ENCODE measurements at regions not wholly inside any gene's neighbourhood (a gene's known extent, or its start where the extent isn't known, plus 50 kb on each side); places are given as distances from the start of the nearest gene placed in this dataset.
"Not testable (repeated sequence)": the region's sequence is repeated elsewhere in the genome, so short reads cannot be mapped to it uniquely, and the experiment has no call there.

DNA sequence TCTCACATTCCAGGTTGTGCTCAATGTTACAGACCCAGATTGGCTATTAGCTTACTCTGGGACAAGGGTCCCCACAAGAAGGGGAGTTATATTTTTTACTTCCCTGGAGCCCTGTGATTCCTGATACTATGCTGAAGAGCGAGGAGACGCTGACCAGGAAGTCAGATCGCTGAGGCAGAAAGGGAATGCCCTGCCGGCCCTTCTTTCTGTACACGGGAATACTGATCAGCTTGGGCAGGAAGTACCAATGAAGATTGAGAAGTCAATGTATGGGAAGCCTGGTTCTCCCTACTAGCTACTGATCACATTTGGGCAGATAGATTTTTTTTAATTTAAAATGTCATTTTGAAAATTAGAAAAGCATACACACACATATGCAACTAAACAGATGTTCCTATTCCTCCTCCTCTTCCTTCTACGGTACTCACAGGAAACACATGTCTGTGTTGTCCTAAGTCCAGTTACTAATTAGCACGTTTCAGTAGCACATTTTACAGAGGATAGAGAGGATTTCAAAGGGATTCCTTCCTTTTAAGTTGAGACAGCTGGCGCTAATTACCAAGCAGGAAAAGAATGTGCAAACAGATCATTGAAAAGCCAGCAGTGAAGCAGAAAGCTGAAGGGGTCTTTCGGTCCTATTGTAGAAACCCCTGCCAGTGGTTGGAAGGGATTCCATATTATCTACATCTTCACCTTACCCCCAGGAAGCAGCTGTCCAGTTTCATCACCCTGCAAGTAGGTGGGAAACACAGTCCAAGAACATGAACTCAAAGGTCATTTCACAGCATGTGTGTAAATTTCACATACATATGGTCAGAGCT, 292.4 kb downstream of the DUSP6 start:
- no peak for DNase-seq

DNA sequence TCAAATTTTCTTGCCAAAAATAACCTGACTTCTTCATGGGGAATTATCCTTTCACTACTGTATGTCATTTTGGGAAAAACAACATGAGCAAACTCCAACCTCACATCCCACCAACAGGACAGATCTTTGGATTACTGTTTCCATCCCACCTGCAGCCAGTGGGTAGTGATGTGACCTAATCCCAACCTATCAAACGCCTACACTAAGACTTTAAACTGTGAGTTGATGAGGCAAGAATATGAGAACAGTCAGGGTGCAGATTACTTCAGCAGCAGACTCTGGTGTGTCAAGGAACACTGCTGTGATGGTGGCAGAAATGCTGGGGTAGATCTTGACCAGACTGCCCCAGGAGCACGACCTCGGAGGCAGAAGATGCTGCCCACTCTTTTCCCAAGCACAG, 293.2 kb downstream of the DUSP6 start:
- no peak for DNase-seq

DNA sequence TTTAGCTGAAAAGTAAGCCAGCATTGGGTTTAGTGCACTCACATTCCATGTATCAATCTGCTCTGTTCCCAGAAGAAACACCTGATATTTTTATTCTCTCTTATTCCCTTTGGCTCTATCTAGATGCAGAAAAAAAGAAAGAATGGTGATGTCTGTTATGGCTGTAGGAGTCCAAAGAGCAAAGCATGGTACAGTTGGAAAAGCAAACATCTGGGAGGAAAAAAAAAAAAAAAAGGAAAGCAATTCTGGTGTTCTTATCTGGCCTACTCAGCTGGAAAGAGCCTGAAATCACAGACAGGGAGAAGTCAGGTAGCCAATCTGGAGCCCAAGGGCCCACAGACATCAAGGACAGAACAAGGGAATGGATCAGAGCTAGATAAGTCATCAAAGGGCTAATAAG, 293.9 kb downstream of the DUSP6 start:
- no peak for DNase-seq

DNA sequence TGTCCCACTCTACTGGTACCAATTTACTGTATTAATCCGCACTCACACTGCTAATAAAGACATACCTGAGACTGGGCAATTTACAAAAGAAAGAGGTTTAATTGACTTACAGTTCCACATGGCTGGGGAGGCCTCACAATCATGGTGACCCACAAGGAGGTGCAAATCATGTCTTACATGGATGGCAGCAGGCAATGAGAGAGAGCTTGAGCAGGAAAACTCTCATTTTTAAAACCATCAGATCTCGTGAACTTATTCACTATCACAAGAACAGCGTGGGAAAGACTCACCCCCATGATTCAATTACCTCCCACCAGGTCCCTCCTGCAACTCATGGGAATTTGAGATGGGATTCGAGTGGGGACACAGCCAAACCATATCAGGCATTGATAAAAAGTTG, 298.5 kb downstream of the DUSP6 start:
- not testable (repeated sequence) for DNase-seq

DNA sequence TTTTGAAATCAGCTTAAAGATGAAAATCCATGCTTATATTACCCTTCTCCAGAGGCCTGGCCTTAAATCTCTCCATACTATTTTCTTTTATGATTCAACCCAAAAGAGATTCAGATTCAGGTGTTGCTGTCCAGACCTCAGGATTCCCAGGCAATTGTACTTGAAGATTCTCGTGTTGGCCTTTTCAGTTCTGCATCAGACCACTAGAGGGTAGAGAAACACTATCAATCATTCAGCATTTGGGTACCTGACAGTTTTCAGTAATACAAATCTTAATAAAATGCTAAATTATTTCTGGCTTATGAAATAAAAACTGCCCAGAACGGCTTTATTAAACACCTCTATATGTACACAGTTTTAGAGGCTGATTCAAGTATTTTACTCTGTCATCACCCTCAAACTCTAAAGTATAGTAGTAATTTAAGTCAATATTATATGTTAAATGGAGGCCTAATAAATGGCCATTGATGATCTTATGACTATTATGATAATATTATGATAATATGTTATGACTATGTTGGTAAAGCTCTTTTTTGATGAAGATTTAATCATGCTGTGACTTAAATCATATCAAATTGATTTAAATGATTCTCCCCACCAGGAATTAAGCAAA, 301.1 kb downstream of the DUSP6 start:
- peak; percentile 26 for DNase-seq

DNA sequence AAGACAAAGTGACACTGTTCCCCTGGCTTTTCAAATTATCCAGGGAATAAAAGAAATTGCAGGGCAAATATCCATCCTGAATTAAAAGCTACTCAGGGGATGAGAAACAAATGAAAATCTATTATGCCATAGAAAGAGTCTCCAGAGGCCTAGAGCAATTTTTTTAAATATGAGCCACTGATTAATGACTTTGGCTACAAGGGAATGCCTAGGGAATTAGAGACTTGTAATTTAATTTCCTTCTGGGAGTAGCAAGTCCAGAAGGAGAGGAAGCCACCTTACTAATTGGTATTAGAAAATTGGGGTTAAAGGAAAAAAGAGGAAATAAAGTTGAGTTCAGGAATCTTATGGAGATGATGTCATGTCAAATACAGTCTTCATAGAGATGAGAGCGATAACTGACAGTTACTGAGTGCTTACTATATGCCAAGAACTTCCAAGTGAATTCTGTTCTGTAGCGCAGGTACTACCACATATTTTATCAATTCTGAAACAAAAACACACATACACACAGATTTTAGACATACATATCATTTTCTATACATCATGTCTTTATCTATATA, 304.4 kb downstream of the DUSP6 start:
- no peak for DNase-seq

DNA sequence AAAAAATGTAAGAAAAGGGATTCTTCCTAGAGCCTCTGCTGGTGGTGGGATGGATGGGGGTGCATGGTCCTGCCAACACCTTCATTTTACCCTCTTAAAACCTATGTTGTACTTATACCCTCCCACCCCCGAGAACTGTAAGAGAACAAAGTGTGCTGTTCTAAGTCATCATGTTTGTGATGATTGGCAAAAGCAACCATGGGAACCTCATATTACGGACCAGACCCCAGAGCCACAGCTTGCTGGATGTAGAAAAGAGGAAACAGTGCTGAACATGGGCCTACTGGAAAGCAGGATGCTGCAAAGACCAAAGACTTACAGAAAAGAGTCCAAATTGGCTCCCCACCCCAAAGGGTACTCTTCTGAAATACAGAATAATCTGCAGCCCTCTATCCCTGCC, 311.2 kb downstream of the DUSP6 start:
- no peak for DNase-seq

DNA sequence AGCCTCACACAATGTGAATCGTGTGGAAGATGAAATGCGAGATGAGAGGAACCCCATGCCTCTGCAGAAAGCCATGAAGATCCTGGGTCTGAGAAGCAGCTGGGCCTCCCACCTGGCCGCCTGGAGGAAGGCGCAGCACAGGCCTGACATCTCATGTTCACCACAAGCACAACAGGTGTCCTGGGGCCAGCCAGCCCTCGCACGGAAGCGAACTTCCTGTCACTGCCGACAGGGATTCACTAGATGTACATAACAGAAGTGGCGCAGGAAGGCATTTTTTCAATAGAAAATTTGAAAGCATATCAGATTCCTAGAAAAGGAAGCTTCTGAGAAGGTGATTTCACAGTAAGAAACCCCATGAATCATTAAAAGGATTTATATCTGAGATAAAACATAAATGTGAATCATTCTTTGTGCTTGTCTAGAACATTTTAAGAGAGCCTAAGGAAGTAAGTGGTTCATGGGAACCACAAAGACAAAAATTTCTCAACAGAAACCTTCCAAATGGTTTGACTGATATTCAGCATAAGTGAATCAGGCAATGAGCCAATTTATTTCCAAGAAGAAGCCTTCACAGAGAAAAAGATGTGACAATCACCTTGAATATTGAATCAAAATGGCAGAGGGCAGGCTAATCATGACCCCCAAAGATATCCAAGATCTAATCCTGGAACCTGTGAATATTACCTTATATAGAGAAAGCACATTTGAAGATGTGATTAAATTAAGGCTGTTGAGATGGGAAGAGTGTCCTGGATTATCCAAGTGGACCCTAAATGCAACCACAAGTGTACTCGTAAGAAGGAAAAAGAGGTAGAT, 311.9 kb downstream of the DUSP6 start:
- DNase-seq = no peak

DNA sequence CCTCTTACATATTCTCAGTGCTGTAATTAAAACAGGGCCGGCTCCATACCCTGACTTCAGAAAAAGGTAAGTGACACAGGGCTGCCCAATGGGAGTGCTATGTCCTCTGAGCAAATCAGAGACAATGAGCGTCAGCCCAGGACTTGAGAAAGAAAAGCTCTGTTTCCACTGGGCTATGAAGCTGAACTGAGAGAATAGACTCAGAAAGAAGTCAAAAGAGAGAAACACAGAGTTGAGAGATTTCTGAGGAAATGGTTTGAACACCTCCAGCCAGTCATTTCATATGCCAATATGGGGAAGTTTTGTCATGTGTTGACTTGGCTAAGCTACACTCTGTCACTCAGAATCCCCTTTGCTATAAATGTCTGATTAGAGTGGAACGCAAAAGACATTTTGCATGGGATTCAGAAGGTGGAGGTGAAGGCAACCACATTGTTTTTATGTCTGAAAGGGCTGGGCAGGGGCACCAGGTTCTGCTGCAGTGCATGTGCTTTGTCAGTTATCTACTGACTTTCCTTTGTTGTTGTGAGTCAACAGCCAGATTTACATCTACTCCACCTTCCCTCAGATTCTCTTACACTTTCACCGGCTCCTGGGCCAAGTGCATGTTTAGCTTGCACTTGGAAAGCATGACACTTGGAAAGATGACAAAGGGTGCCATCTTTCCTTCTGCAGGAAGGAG, 313.3 kb downstream of the DUSP6 start:
- DNase-seq = no peak

DNA sequence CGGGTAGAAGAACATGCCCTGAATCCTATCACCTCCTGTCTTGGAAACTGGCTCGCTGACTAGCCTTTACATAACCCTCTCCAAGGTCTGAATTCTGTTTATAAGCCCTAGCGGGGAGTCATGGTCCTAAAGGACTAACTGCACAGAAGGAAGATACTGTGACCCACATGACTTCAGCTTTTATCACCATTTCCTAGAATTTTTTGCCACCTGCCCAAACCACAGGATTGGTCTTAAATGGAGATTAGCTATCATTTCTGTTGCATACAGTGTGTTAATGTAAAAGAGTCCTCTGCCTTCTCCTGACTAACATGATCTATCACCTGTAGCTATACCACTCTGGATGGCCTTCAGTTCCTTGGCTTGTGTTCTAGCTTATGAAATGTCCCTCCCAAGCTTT, 319.2 kb downstream of the DUSP6 start:
- no peak for DNase-seq

DNA sequence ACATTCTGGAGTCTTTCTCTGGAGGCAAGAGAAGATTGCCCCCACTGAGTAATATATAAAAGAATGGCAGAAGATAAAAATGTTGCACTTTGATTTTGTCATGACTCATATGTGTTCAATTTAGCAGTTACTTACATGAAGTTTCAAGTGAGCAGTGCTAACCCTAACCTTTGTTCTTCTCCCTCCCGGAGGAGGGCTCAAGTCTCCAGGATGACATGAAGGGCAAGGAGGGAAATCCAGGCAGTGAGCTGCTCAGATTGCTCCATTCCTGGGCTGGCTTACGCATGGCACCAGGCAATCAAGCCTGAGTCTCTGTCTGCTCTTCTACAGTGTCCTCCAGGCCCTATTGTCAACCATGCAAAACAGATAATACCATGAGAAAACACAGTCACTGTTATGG, 322.3 kb downstream of the DUSP6 start:
- DNase-seq = no peak

DNA sequence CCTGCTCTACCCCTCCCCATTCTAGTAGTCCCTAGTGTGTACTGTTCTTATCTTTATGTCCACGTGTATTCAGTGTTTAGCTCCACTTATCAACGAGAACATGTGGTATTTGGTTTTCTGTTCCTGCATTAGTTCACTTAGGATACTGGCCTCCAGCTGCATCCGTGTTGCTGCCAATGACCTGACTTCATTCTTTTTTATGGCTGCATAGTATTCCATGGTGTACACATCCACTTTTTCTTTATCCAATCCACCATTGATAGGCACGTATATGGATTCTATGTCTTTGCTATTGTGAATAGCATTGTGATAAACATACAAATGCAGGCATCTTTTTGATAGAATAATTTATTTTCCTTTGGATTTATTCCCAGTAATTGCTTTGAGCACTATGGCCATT, 327.7 kb downstream of the DUSP6 start:
- DNase-seq = no peak

DNA sequence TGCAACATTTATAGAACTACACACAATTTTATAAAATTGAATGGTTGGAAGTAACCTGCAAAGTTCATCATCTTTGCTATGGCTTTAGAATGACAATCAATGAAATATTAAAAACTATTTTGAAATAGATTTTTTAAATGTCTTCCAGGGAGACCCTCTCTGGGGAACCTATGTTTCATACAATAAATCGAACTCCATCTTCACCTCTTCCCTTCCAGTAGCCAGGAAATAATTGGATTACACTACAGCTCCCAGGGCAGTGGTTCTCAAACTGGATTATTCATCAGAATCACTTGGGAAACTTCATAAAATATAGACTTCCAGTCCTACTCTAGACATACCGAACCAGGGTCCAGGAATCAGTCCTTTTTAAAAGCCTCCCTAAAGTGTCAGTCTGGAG, 328.4 kb downstream of the DUSP6 start:
- no peak for DNase-seq

DNA sequence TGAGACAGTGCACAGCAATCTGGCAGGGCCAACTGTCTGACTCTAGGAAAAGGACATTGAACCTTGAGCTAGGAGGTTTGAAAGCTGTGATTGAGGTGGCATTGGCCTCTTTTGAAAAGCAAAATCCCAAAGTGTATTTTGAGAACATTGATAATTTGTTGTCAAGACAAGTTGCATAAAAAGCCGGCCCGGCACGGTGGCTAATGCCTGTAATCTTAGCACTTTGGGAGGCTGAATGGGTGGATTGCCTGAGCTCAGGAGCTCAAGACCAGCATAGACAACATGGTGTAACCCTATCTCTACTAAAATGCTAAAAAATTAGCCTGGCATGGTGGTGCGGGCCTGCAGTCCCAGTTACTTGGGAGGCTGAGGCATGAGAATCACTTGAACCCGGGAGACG, 331.6 kb downstream of the DUSP6 start:
- DNase-seq = no peak

DNA sequence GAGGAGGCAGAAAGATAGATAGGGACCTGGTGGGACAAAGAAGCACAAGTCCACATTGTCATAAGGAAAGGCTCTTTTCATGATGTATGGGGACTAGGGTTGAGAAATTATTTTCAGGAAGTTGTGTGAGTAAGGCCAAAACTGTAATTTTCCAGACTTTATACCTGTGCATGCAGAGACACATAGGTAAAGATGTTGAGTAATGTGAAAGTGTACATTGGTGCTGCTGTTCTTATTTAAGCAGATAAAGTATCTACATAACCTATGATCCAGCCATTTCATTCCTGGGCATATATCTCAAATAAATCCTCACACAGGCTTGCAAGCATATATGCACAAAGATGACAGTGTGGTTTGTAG, 332.2 kb downstream of the DUSP6 start:
- no peak for DNase-seq

DNA sequence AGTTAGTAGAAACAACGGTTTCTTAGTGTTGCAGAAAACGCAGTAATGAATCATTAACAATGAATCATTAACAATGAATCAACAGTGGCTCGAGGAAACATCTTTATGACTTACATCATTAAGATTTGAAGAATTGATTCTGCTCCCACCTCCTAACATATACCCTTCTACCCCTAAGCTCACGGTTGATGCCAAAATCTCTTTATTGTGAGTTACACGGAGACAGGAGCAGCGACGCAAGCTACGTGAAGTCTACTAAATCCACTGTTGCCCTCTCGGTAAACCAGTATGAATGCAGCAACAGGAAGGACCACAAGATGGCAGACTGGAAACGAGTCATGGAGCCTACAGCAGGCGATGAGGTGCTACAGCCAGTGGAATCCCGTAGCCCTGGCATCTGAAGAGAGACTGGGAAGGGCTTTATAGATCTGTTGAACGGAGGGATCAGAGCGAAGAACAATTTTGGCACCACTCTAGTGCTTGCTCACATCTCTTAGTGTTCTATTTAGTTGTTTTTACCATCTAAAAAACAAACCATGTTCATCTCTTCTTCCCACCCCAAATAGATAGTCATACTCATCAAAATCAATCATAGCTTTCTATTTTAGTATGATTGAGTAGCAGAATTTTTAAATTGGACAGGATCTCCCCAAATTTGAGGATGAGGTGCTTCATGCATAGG, 332.7 kb downstream of the DUSP6 start:
- peak; percentile 60 for DNase-seq

DNA sequence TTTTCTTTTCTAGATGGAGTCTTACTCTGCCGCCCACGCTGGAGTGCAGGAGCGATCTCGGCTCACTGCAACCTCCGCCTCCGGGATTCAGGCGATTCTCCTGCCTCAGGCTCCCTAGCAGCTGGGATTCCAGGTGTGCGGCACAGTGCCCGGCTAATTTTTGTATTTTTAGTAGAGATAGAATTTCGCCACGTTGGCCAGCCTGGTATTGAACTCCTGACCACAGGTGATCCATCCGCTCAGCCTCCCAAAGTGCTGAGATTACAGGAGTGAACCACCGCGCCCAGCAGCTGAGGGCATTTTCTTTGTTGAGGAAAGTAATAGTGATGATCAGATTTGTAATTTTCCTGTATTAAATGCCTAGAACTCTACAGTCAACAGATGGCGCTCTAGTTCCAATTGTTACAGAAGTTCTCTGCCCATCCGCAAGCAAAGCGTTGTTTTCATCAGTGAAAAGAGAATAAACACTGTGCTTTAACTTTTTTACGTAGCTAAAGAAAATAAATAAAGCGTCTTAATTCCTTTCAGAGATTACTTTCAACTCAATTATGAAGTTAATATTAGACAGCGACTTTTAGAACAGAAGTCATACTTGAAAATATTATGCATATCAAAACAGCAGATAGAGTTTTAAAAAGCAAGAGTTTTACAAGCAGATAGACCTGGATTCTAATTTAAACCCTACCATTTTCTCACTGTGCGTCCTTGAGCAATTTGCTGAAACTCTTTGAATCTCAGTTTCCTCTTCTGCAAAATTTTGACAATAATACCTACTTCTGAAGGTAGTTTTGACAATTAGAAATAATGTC, 335.1 kb downstream of the DUSP6 start:
- DNase-seq = peak; percentile 49

DNA sequence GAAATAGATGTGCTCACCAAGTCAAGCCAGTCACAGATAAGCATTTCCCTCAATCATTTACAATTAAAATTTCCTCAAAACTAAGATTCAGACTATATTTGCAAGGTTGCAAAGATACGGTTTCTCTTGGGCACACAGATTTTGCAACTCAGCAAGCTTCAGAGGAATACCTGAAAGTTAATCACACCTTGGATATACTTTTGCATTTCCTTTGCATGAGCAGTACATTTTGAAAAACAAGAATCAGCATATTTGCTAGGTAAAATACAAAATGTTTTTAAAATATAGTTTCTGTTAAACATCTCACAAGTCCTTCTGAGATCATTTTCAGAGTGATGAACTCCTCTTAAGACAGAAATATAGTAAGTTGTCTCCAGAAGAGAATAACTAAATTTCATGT, 336.9 kb downstream of the DUSP6 start:
- DNase-seq = no peak

DNA sequence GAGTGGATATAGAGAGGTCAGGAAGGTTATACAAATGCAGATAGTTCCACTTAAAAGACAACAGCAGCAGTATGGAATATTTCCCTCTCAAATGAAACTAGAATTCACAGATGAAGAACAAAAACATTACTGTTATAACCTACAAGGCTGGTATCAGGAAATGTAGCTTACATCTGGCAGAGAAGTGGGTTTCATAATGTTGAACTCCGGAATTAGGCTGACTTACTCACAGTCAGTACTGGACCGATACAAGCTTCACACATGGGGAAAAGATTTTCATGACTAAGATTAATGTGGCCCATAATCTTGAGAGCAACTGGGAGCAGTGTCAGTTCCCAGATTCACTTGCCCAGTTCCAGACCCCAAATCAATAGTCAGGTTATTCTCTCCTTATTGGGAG, 353.9 kb downstream of the DUSP6 start:
- no peak for DNase-seq

DNA sequence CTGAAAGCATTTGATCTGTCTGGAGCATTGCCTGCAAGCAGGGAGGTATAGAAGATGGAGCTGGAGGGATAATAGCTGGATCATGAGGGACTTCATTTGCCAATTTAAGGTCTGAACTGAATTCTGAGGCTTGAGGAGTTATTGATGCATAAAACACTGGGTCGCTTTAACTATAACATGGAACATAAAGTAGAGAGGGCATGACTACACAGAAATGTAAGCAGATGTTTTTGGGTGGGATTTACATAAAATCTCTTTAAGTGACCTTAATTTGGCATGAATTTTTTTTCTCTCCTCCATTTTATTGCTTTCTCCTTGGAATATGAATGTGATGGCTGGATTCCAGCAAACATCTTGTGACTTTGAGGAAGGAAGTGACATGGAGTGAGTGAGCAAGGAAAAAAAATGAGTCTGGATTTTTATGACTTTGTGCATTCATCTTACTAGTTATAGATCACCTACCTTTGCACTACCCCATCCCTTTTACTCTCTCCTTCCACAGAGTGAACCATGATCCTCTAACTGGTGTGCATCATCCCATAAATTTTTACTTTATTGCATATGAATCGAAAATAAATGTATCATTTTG, 356.0 kb downstream of the DUSP6 start:
- DNase-seq = no peak

DNA sequence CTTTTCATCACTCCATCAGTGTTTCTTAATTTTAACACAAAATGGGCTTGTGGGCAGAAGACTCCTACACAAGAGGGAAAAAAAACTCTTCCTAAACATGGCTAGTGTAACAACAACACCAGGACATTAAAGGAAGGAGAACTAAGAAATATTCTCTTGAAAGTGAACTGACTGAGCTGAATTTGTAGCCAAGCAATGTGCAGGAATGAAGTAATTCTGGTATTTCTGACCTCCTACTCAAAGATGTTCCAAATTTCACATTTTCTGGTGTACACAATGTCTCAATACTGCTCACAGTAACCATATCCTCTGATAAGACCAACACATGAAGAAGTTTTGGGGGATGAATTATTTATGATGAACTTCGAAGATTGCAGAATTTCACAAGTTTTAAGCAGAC, 357.3 kb downstream of the DUSP6 start:
- DNase-seq = no peak
